ENCODE measurements at regions not wholly inside any gene's neighbourhood (a gene's known extent, or its start where the extent isn't known, plus 50 kb on each side); places are given as distances from the start of the nearest gene placed in this dataset.

DNA sequence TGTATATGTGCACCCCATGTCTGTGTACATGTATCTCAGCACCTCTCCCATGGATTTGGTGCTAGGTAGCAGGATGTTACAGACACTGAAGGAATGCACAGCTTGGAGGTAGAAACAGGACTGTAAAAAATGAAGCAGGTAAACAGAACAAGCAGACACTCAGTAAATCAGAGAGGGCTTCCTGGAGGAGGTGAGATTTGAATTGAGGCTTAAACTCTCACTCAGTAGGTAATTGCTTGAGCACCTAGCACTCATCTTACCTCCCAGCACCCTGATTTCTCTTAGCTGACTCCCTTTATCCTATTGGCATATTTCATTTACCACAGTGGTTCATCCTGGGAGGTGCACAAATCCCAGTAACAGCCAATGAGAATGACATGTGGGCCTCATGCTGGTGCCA is 537.9 kb upstream of the RAB6C start:
- TF ChIP-seq CTCF (IDR thresholded peaks at IDR 0.05; ENCODE audit: extremely low read depth in 1 of 2, insufficient read depth in 1 of 2, low read depth in 1 of 2, low read length in 2 of 2): no peak
- no peak for TF ChIP-seq POLR2A (IDR thresholded peaks at IDR 0.05; ENCODE audit: low read depth, low read length)
